DND-41 (cell line): ENCODE measurements at regions not wholly inside any gene's neighbourhood (a gene's known extent, or its start where the extent isn't known, plus 50 kb on each side); places are given as distances from the start of the nearest gene placed in this dataset.
"Not testable (repeated sequence)": the region's sequence is repeated elsewhere in the genome, so short reads cannot be mapped to it uniquely, and the experiment has no call there.

ENCODE experiments used
- ATAC-seq: fragments of 200-7000 bp; cut with Tn5 transposase; 3 replicates; pipeline ENCODE4 v1.9.1; 2021; ENCODE audit warnings: low read depth; ENCODE audit not compliant: insufficient read depth
- DNase-seq: peaks from one replicate; pipeline ENCODE4 v3.0.0-alpha.2; 2020
- H2AFZ ChIP-seq: 2 replicates; pipeline ENCODE4 v1.6.0; 2012; ENCODE audit warnings: low read depth, low read length
- H3K27ac ChIP-seq: 2 replicates; pipeline ENCODE4 v1.5.1; 2012; ENCODE audit warnings: low read length, inconsistent platforms
- H3K27me3 ChIP-seq: fragments of 200-600 bp; sonication (generic); 2 replicates; pipeline ENCODE4 v1.6.0; 2012; ENCODE audit warnings: low read length, mild to moderate bottlenecking, inconsistent platforms; ENCODE audit not compliant: insufficient read depth, poor library complexity
- H3K36me3 ChIP-seq: 2 replicates; pipeline ENCODE4 v1.5.1; 2012; ENCODE audit warnings: low read length, inconsistent platforms; ENCODE audit not compliant: insufficient read depth
- H3K4me1 ChIP-seq: 2 replicates; pipeline ENCODE4 v1.5.1; 2012; ENCODE audit warnings: mild to moderate bottlenecking, low read length; ENCODE audit not compliant: insufficient read depth
- H3K4me2 ChIP-seq: 2 replicates; pipeline ENCODE4 v1.6.0; 2012; ENCODE audit warnings: mild to moderate bottlenecking, moderate library complexity, low read length, inconsistent platforms; ENCODE audit not compliant: insufficient read depth
- H3K4me3 ChIP-seq, 2 experiments: fragments of 200-600 bp in 1 of 2; shearing (Covaris generic) in 1 of 2; 2 replicates each; pipeline ENCODE4 v1.5.1; 2012 to 2016; ENCODE audit warnings: inconsistent platforms in 2 of 2, low read length in 2 of 2, mild to moderate bottlenecking in 2 of 2, low read depth in 1 of 2, moderate library complexity in 1 of 2
- H3K79me2 ChIP-seq: 2 replicates; pipeline ENCODE4 v1.6.0; 2012; ENCODE audit warnings: low read length, inconsistent platforms; ENCODE audit not compliant: insufficient read depth
- H3K9ac ChIP-seq: 2 replicates; pipeline ENCODE4 v1.6.0; 2012; ENCODE audit warnings: low read depth, mild to moderate bottlenecking, inconsistent platforms, low read length, moderate library complexity
- H3K9me3 ChIP-seq: 2 replicates; pipeline ENCODE4 v1.5.1; 2012; ENCODE audit warnings: low read length, moderate library complexity, mild to moderate bottlenecking, inconsistent platforms; ENCODE audit not compliant: insufficient read depth, severe bottlenecking
- H4K20me1 ChIP-seq: 2 replicates; pipeline ENCODE4 v1.6.0; 2012; ENCODE audit warnings: low read length; ENCODE audit not compliant: insufficient read depth
- EZH2 ChIP-seq: IDR thresholded peaks from 3 replicates; pipeline ENCODE4 v1.6.1; 2012; ENCODE audit warnings: borderline replicate concordance, low read depth, mild to moderate bottlenecking, moderate library complexity, low read length, inconsistent platforms; ENCODE audit not compliant: severe bottlenecking
- TF ChIP-seq, protein P1 (sequence below): IDR thresholded peaks from 2 replicates; pipeline ENCODE4 v1.5.1; 2012; ENCODE audit warnings: borderline replicate concordance, low read length, moderate library complexity, mild to moderate bottlenecking; ENCODE audit not compliant: poor library complexity, severe bottlenecking; ENCODE audit errors: extremely low read depth

- Histone ChIP-seq H3K9ac (no peak overlapping the region), H3K79me2 (no peaks in the 10 kb centered on the region), H3K36me3 (no peaks in the 10 kb centered on the region), H3K4me3 (no peak overlapping the region), H3K4me2 (no peak overlapping the region), H3K4me1 (no peaks in the 10 kb centered on the region), H4K20me1 (no peaks in the 10 kb centered on the region), H3K27me3 (peaks cover 5% of the 10 kb centered on the region), H2AFZ (0 out of 2 replicates have a peak overlapping the region, but pooled peaks have one; percentile 36), H3K27ac (no peak overlapping the region), H3K9me3 (no peaks in the 10 kb centered on the region)
- DNase-seq: peak; percentile 61
- ATAC-seq: peak; percentile 95
- TF ChIP-seq, protein P1, sequence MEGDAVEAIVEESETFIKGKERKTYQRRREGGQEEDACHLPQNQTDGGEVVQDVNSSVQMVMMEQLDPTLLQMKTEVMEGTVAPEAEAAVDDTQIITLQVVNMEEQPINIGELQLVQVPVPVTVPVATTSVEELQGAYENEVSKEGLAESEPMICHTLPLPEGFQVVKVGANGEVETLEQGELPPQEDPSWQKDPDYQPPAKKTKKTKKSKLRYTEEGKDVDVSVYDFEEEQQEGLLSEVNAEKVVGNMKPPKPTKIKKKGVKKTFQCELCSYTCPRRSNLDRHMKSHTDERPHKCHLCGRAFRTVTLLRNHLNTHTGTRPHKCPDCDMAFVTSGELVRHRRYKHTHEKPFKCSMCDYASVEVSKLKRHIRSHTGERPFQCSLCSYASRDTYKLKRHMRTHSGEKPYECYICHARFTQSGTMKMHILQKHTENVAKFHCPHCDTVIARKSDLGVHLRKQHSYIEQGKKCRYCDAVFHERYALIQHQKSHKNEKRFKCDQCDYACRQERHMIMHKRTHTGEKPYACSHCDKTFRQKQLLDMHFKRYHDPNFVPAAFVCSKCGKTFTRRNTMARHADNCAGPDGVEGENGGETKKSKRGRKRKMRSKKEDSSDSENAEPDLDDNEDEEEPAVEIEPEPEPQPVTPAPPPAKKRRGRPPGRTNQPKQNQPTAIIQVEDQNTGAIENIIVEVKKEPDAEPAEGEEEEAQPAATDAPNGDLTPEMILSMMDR: peak; percentile 85
- no peak for TF ChIP-seq EZH2
Observed at GRCh38 chr10:62594093-62594520, 210.4 kb upstream of the ADO start.

- no peak for DNase-seq
- no peak for ATAC-seq
- TF ChIP-seq, protein P1: no peak
- Histone ChIP-seq H3K4me2 (no peak overlapping the region), H3K27ac (no peak overlapping the region), H3K4me1 (no peaks in the 10 kb centered on the region), H3K9ac (no peak overlapping the region), H3K4me3 (no peak overlapping the region), H3K9me3 (no peaks in the 10 kb centered on the region), H4K20me1 (no peaks in the 10 kb centered on the region), H3K36me3 (no peaks in the 10 kb centered on the region), H2AFZ (no peak overlapping the region), H3K27me3 (peaks cover 5% of the 10 kb centered on the region), H3K79me2 (no peaks in the 10 kb centered on the region)
Observed at GRCh38 chr10:62597226-62597625, 207.3 kb upstream of the ADO start.

DNA sequence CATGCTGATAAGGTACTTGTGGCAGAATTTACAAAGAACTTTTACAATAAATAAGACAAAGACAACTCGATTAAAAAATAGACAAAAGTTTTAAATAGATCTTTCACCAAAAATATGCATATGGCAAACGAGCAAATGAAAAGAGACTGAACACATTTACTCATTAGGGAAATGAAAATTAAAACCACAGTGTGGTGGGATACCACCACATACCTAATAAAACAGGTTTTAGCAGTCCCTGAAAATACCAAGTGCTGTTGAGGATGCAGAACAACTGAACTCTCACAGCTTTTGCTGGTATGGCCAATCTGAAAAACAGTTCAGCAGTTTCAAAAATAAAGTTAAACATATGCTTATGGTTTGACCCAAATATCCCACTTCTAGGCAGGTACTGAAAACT is 205.4 kb upstream of the ADO start:
- H3K27me3 ChIP-seq: no peaks in the 10 kb centered on the region
- H3K9me3 ChIP-seq: no peaks in the 10 kb centered on the region
- H3K4me3 ChIP-seq: no peak overlapping the region
- ATAC-seq: no peak
- H3K79me2 ChIP-seq: no peaks in the 10 kb centered on the region
- H2AFZ ChIP-seq: no peak overlapping the region
- H3K4me2 ChIP-seq: no peak overlapping the region
- TF ChIP-seq EZH2: no peak
- TF ChIP-seq, protein P1: no peak
- H3K27ac ChIP-seq: no peak overlapping the region
- H3K4me1 ChIP-seq: no peaks in the 10 kb centered on the region
- H3K9ac ChIP-seq: no peak overlapping the region
- no peaks in the 10 kb centered on the region for H4K20me1 ChIP-seq
- DNase-seq: no peak
- H3K36me3 ChIP-seq: no peaks in the 10 kb centered on the region

- DNase-seq, H3K9ac ChIP-seq, H3K4me3 ChIP-seq, H3K79me2 ChIP-seq, H3K36me3 ChIP-seq, H4K20me1 ChIP-seq, H3K9me3 ChIP-seq, H3K4me1 ChIP-seq, H3K4me2 ChIP-seq, H3K27me3 ChIP-seq, ATAC-seq, H2AFZ ChIP-seq, H3K27ac ChIP-seq: not testable (repeated sequence)
Observed at GRCh38 chr10:62606551-62606950, 198.0 kb upstream of the ADO start.

DNA sequence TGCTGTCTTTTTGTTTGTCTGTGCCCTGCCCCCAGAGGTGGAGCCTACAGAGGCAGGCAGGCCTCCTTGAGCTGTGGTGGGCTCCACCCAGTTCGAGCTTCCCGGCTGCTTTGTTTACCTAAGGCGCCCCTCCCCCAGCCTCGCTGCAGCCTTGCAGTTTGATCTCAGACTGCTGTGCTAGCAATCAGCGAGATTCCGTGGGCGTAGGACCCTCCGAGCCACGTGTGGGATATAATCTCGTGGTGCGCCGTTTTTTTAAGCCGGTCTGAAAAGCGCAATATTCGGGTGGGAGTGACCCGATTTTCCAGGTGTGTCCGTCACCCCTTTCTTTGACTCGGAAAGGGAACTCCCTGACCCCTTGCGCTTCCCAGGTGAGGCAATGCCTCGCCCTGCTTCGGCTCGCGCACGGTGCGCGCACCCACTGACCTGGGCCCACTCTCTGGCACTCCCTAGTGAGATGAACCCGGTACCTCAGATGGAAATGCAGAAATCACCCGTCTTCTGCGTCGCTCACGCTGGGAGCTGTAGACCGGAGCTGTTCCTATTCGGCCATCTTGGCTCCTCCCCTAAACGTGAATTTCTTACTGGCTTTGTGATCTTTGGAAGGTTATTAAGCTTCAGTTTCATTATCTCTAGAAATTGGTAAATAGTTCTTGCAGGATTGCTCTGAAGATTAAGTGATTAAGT is 196.2 kb upstream of the ADO start:
- not testable (repeated sequence) for H2AFZ ChIP-seq, DNase-seq, ATAC-seq, H3K9me3 ChIP-seq, H3K4me1 ChIP-seq, H3K79me2 ChIP-seq, H3K36me3 ChIP-seq, H3K4me3 ChIP-seq, H3K27me3 ChIP-seq, H4K20me1 ChIP-seq, H3K4me2 ChIP-seq, H3K27ac ChIP-seq, H3K9ac ChIP-seq
